HEK293 (cell line): ENCODE measurements at regions not wholly inside any gene's neighbourhood (a gene's known extent, or its start where the extent isn't known, plus 50 kb on each side); places are given as distances from the start of the nearest gene placed in this dataset.

Source experiments
- CTCF ChIA-PET: fragments of 350-600 bp; formaldehyde crosslinking; extraction: SDS; loops from one replicate; lab custom pipeline; 2021; ENCODE audit warnings: antibody characterized with exemption; lab: Yijun Ruan, JAX
- POLR2A ChIA-PET: fragments of 300-600 bp; formaldehyde crosslinking; extraction: SDS; loops from one replicate; lab custom pipeline; 2020; ENCODE audit warnings: antibody characterized with exemption, inconsistent platforms; lab: Yijun Ruan, JAX
- H3K27ac ChIP-seq: fragments of 200-500 bp; sonication (Bioruptor generic); 2 replicates; pipeline ENCODE4 v1.5.1; 2014; ENCODE audit warnings: low read depth, low read length, control low read depth, inconsistent platforms; ENCODE audit errors: extremely low read depth
- H3K36me3 ChIP-seq, 2 experiments: fragments of 200-500 bp in 1 of 2; sonication (Bioruptor generic) in 1 of 2; 1 replicate in 1 of 2; 2 replicates in 1 of 2; pipeline ENCODE4 v1.5.1; 2014 to 2017; ENCODE audit warnings: inconsistent platforms in 2 of 2, low read length in 2 of 2; ENCODE audit not compliant: control insufficient read depth in 2 of 2, insufficient read depth in 1 of 2
- H3K4me1 ChIP-seq: fragments of 200-500 bp; sonication (Bioruptor generic); 2 replicates; pipeline ENCODE4 v1.5.1; 2014; ENCODE audit warnings: mild to moderate bottlenecking, low read length, inconsistent platforms; ENCODE audit not compliant: control insufficient read depth, insufficient read depth
- H3K4me3 ChIP-seq: 2 replicates; pipeline ENCODE4 v1.5.1; 2011; ENCODE audit warnings: low read depth, mild to moderate bottlenecking, control low read depth, low read length, moderate library complexity
- H3K9me3 ChIP-seq: fragments of 200-500 bp; sonication (Bioruptor generic); 2 replicates; pipeline ENCODE4 v1.5.1; 2014; ENCODE audit warnings: low read depth, low read length, inconsistent platforms; ENCODE audit not compliant: control insufficient read depth, insufficient read depth
- GLIS2 ChIP-seq: fragments of 450-650 bp; formaldehyde crosslinking; IDR thresholded peaks from 2 replicates; pipeline ENCODE4 v1.5.1; 2016; ENCODE audit warnings: missing biosample characterization, missing genetic modification characterization
- HOXA7 ChIP-seq: sonication (generic); formaldehyde crosslinking; IDR thresholded peaks from 2 replicates; pipeline ENCODE4 v1.8.1; 2022; ENCODE audit warnings: missing genetic modification reagents, borderline replicate concordance
- IKZF3 ChIP-seq: fragments of 450-650 bp; IDR thresholded peaks from 2 replicates; pipeline ENCODE4 v1.5.0; 2018; ENCODE audit warnings: missing biosample characterization, mild to moderate bottlenecking, missing genetic modification characterization, moderate library complexity
- KLF1 ChIP-seq: fragments of 450-650 bp; formaldehyde crosslinking; IDR thresholded peaks from 2 replicates; pipeline ENCODE4 v1.5.1; 2016; ENCODE audit warnings: missing biosample characterization, missing genetic modification characterization
- MEIS1 ChIP-seq: sonication (generic); formaldehyde crosslinking; IDR thresholded peaks from 2 replicates; pipeline ENCODE4 v1.8.1; 2022; ENCODE audit warnings: missing genetic modification reagents, mild to moderate bottlenecking, borderline replicate concordance
- MYNN ChIP-seq: fragments of 450-650 bp; formaldehyde crosslinking; IDR thresholded peaks from 2 replicates; pipeline ENCODE4 v1.5.1; 2016; ENCODE audit warnings: missing biosample characterization, missing genetic modification characterization, borderline replicate concordance
- MZF1 ChIP-seq: fragments of 450-650 bp; formaldehyde crosslinking; IDR thresholded peaks from 2 replicates; pipeline ENCODE4 v1.5.1; 2017; ENCODE audit warnings: missing biosample characterization, missing genetic modification characterization, borderline replicate concordance
- PRDM6 ChIP-seq: fragments of 450-650 bp; formaldehyde crosslinking; IDR thresholded peaks from 2 replicates; pipeline ENCODE4 v1.5.1; 2017; ENCODE audit warnings: missing biosample characterization, missing genetic modification characterization
- SP3 ChIP-seq: fragments of 450-650 bp; formaldehyde crosslinking; IDR thresholded peaks from 2 replicates; pipeline ENCODE4 v1.5.1; 2016; ENCODE audit warnings: missing biosample characterization, missing genetic modification characterization
- WT1 ChIP-seq: fragments of 450-650 bp; formaldehyde crosslinking; IDR thresholded peaks from 2 replicates; pipeline ENCODE4 v1.5.1; 2016; ENCODE audit warnings: missing biosample characterization, missing genetic modification characterization
- ZBTB26 ChIP-seq: fragments of 450-650 bp; formaldehyde crosslinking; optimal IDR thresholded peaks from 2 replicates; pipeline ENCODE3; 2016; ENCODE audit warnings: missing biosample characterization, mild to moderate bottlenecking, missing genetic modification characterization
- ZFP3 ChIP-seq: fragments of 450-650 bp; formaldehyde crosslinking; IDR thresholded peaks from 2 replicates; pipeline ENCODE4 v1.5.1; 2016; ENCODE audit warnings: low read depth, missing biosample characterization, missing genetic modification characterization
- ZFP69B ChIP-seq: fragments of 450-650 bp; formaldehyde crosslinking; IDR thresholded peaks from 2 replicates; pipeline ENCODE4 v1.5.1; 2016; ENCODE audit warnings: missing biosample characterization, missing genetic modification characterization
- ZIC2 ChIP-seq: fragments of 450-650 bp; formaldehyde crosslinking; IDR thresholded peaks from 2 replicates; pipeline ENCODE4 v1.5.1; 2016; ENCODE audit warnings: missing biosample characterization, missing genetic modification characterization
- ZNF140 ChIP-seq: fragments of 450-650 bp; formaldehyde crosslinking; IDR thresholded peaks from 2 replicates; pipeline ENCODE4 v1.5.1; 2016; ENCODE audit warnings: missing biosample characterization, missing genetic modification characterization
- ZNF155 ChIP-seq: fragments of 450-650 bp; formaldehyde crosslinking; IDR thresholded peaks from 2 replicates; pipeline ENCODE4 v1.5.1; 2016; ENCODE audit warnings: missing biosample characterization, missing genetic modification characterization
- ZNF157 ChIP-seq: fragments of 450-650 bp; formaldehyde crosslinking; IDR thresholded peaks from 2 replicates; pipeline ENCODE4 v1.5.1; 2016; ENCODE audit warnings: missing biosample characterization, missing genetic modification characterization
- ZNF169 ChIP-seq: fragments of 450-650 bp; formaldehyde crosslinking; IDR thresholded peaks from 2 replicates; pipeline ENCODE4 v1.5.1; 2016; ENCODE audit warnings: missing biosample characterization, missing genetic modification characterization
- ZNF202 ChIP-seq: fragments of 450-650 bp; formaldehyde crosslinking; IDR thresholded peaks from 2 replicates; pipeline ENCODE4 v1.5.1; 2016; ENCODE audit warnings: missing biosample characterization, missing genetic modification characterization, borderline replicate concordance
- ZNF292 ChIP-seq: fragments of 450-650 bp; formaldehyde crosslinking; IDR thresholded peaks from 2 replicates; pipeline ENCODE4 v1.5.1; 2016; ENCODE audit warnings: low read depth, missing biosample characterization, missing genetic modification characterization, borderline replicate concordance
- ZNF433 ChIP-seq: fragments of 450-650 bp; formaldehyde crosslinking; IDR thresholded peaks from 2 replicates; pipeline ENCODE4 v1.5.1; 2016; ENCODE audit warnings: missing biosample characterization, missing genetic modification characterization, low read depth
- ZNF600 ChIP-seq: fragments of 450-650 bp; formaldehyde crosslinking; IDR thresholded peaks from 2 replicates; pipeline ENCODE4 v1.5.1; 2016; ENCODE audit warnings: missing biosample characterization, missing genetic modification characterization
- ZNF626 ChIP-seq: fragments of 450-650 bp; sonication (Bioruptor Pico); formaldehyde crosslinking; IDR thresholded peaks from 2 replicates; pipeline ENCODE4 v1.5.1; 2018; ENCODE audit warnings: missing biosample characterization, missing genetic modification characterization, inconsistent platforms
- ZNF654 ChIP-seq: fragments of 450-650 bp; formaldehyde crosslinking; IDR thresholded peaks from 2 replicates; pipeline ENCODE4 v1.5.1; 2016; ENCODE audit warnings: low read depth, missing biosample characterization, missing genetic modification characterization
- ZNF660 ChIP-seq: fragments of 450-650 bp; IDR thresholded peaks from 2 replicates; pipeline ENCODE4 v1.5.1; 2018; ENCODE audit warnings: missing biosample characterization, mild to moderate bottlenecking, missing genetic modification characterization
- ZNF670 ChIP-seq: fragments of 450-650 bp; formaldehyde crosslinking; IDR thresholded peaks from 2 replicates; pipeline ENCODE4 v1.5.1; 2016; ENCODE audit warnings: missing biosample characterization, missing genetic modification characterization, low read depth
- ZNF830 ChIP-seq: fragments of 450-650 bp; IDR thresholded peaks from 2 replicates; pipeline ENCODE4 v1.5.0; 2018; ENCODE audit warnings: missing biosample characterization, missing genetic modification characterization, low read depth, mild to moderate bottlenecking, moderate library complexity
- ZNF843 ChIP-seq: fragments of 450-650 bp; formaldehyde crosslinking; IDR thresholded peaks from 2 replicates; pipeline ENCODE4 v1.5.1; 2016; ENCODE audit warnings: missing biosample characterization, missing genetic modification characterization

DNA sequence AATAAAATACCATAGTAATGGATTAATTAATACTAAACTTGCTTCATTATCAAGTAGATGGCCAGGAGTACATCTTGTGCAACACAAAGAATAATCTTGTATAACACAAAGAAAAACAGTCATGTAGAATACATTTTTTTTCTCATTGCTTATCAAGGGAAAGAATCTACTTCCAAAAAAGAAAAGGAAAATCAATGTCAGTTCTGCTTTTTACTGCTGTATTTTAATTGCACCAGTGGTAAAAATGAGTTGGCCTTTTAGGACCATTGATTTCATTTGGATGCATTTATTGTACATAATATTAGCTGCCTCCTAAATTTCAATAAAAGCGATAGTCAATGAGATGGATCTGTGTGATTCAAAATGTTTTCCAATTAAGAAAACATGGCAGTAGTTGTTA is 96.9 kb upstream of the BTBD3 start:
- no peak for TF ChIP-seq MZF1 (tag by site-specific recombination)
- no peak for TF ChIP-seq ZIC2
- TF ChIP-seq GLIS2 (tag by site-specific recombination), result no peak
- no peak for TF ChIP-seq PRDM6
- TF ChIP-seq ZNF202 (tag by site-specific recombination), result no peak
- TF ChIP-seq ZNF660 (tag by site-specific recombination), result no peak
- TF ChIP-seq ZNF155 (tag by site-specific recombination), result no peak
- no peak for TF ChIP-seq MEIS1 (CRISPR knock-in tag)
- TF ChIP-seq ZBTB26, result no peak
- no peak for TF ChIP-seq IKZF3 (tag by site-specific recombination)
- no peak for TF ChIP-seq MYNN
- no peak for TF ChIP-seq ZFP69B
- TF ChIP-seq ZFP3, result no peak
- no peak for TF ChIP-seq HOXA7 (CRISPR knock-in tag)
- no peak for TF ChIP-seq ZNF292 (tag by site-specific recombination)
- TF ChIP-seq ZNF600, result no peak
- no peak for TF ChIP-seq ZNF626 (tag by site-specific recombination)
- TF ChIP-seq ZNF169, result no peak
- no peak for TF ChIP-seq ZNF157
- no peak for TF ChIP-seq ZNF670 (tag by site-specific recombination)
- Histone ChIP-seq H3K9me3 (no peaks in the 10 kb centered on the region), H3K27ac (no peak overlapping the region), H3K4me1 (no peaks in the 10 kb centered on the region), H3K4me3 (no peak overlapping the region), H3K36me3 (no peaks in the 10 kb centered on the region)
- POLR2A ChIA-PET, result no interaction called here
- CTCF ChIA-PET, result no interaction called here

- no peak overlapping the region for H3K4me3 ChIP-seq
- ChIA-PET POLR2A (no interaction called here), CTCF (interaction anchor here (0.6 kb wide), 1 partner anchor 269 kb away, joined by 3 read pairs; no protein-coding TSS in a partner anchor)
- H3K9me3 ChIP-seq, result no peaks in the 10 kb centered on the region
- H3K36me3 ChIP-seq, result no peaks in the 10 kb centered on the region
- TF ChIP-seq ZBTB26, result no peak
- TF ChIP-seq ZNF654 (tag by site-specific recombination), result no peak
- no peak for TF ChIP-seq SP3 (tag by site-specific recombination)
- no peak for TF ChIP-seq WT1 (tag by site-specific recombination)
- TF ChIP-seq ZNF843 (tag by site-specific recombination), result no peak
- TF ChIP-seq ZNF157, result no peak
- TF ChIP-seq ZNF140 (tag by site-specific recombination), result no peak
- no peak for TF ChIP-seq KLF1 (tag by site-specific recombination)
- no peak for TF ChIP-seq ZNF433 (tag by site-specific recombination)
- no peak for TF ChIP-seq ZNF830 (tag by site-specific recombination)
- no peak overlapping the region for H3K27ac ChIP-seq
- no peaks in the 10 kb centered on the region for H3K4me1 ChIP-seq
These were observed 95.2 kb upstream of the BTBD3 start for GRCh38 chr20:11822540-11822794.
